Keratinocyte (primary cell): ENCODE measurements at regions not wholly inside any gene's neighbourhood (a gene's known extent, or its start where the extent isn't known, plus 50 kb on each side); places are given as distances from the start of the nearest gene placed in this dataset.

Source experiments
- DNase-seq: peaks from one replicate; pipeline ENCODE4 v3.0.0-alpha.2; 2011; ENCODE audit warnings: low read depth, missing footprints, low spot score
- FAIRE-seq: peaks from 2 replicates; lab custom pipeline; 2011; peaks lifted over from hg19 to GRCh38; lab: Jason Lieb, UNC
- H2AFZ ChIP-seq: 2 replicates; pipeline ENCODE4 v1.6.0; 2012; ENCODE audit warnings: low read length, control low read depth, inconsistent platforms; ENCODE audit not compliant: control insufficient read depth
- H3K27ac ChIP-seq: 2 replicates; pipeline ENCODE4 v1.5.1; 2011; ENCODE audit warnings: low read length; ENCODE audit not compliant: control insufficient read depth, insufficient read depth
- H3K27me3 ChIP-seq: 3 replicates; pipeline ENCODE4 v1.6.0; 2011; ENCODE audit warnings: low read length; ENCODE audit not compliant: control insufficient read depth, insufficient read depth; ENCODE audit errors: extremely low read depth
- H3K36me3 ChIP-seq, 2 experiments: 2 replicates in 1 of 2; 3 replicates in 1 of 2; pipeline ENCODE4 v1.5.1; 2011; ENCODE audit warnings: low read length in 2 of 2, mild to moderate bottlenecking in 1 of 2; ENCODE audit not compliant: control insufficient read depth in 2 of 2, insufficient read depth in 2 of 2; ENCODE audit errors: extremely low read depth in 1 of 2
- H3K4me1 ChIP-seq: 3 replicates; pipeline ENCODE4 v1.5.1; 2011; ENCODE audit warnings: low read length; ENCODE audit not compliant: control insufficient read depth, insufficient read depth; ENCODE audit errors: extremely low read depth
- H3K4me2 ChIP-seq: 3 replicates; pipeline ENCODE4 v1.6.0; 2011; ENCODE audit warnings: low read depth, low read length; ENCODE audit not compliant: control insufficient read depth, insufficient read depth; ENCODE audit errors: extremely low read depth
- H3K4me3 ChIP-seq, 3 experiments: fragments of 200-600 bp in 1 of 3; sonication (generic) in 1 of 3; 2 replicates in 2 of 3; 3 replicates in 1 of 3; pipeline ENCODE4 v1.5.1; 2011 to 2016; ENCODE audit warnings: low read length in 3 of 3, mild to moderate bottlenecking in 3 of 3, control low read depth in 2 of 3, inconsistent platforms in 1 of 3, low read depth in 1 of 3, mixed read lengths in 1 of 3, mixed run types in 1 of 3, moderate library complexity in 1 of 3; ENCODE audit not compliant: control insufficient read depth in 2 of 3, insufficient read depth in 2 of 3; ENCODE audit errors: extremely low read depth in 1 of 3
- H3K79me2 ChIP-seq: 2 replicates; pipeline ENCODE4 v1.6.0; 2012; ENCODE audit warnings: low read length; ENCODE audit not compliant: control insufficient read depth, insufficient read depth
- H3K9ac ChIP-seq: 3 replicates; pipeline ENCODE4 v1.6.0; 2011; ENCODE audit warnings: low read length; ENCODE audit not compliant: control insufficient read depth, insufficient read depth; ENCODE audit errors: extremely low read depth
- H3K9me1 ChIP-seq: 3 replicates; pipeline ENCODE4 v1.6.0; 2011; ENCODE audit warnings: low read length; ENCODE audit not compliant: control insufficient read depth, insufficient read depth; ENCODE audit errors: extremely low read depth
- H3K9me3 ChIP-seq: 2 replicates; pipeline ENCODE4 v1.5.1; 2012; ENCODE audit warnings: low read depth, low read length; ENCODE audit not compliant: control insufficient read depth
- H4K20me1 ChIP-seq: 3 replicates; pipeline ENCODE4 v1.6.0; 2011; ENCODE audit warnings: low read length; ENCODE audit not compliant: control insufficient read depth, insufficient read depth; ENCODE audit errors: extremely low read depth
- EZH2 ChIP-seq: IDR thresholded peaks from one replicate; pipeline ENCODE4 v1.6.1; 2012; ENCODE audit warnings: inconsistent platforms, mild to moderate bottlenecking, low read length, moderate library complexity
- dilution Hi-C: fragments of 300-500 bp; cut with MboI; formaldehyde crosslinking; loops from one replicate; pipeline ENCODE4 v1.7.0; 2020; ENCODE audit warnings: low sequenced_read_pairs; ENCODE audit not compliant: extremely low pct_ligation_motif_present
- TF ChIP-seq, protein P1 (sequence below), 3 experiments: IDR thresholded peaks in 1 of 3; conservative IDR thresholded peaks in 1 of 3; optimal IDR thresholded peaks in 1 of 3; 2 replicates in 2 of 3; 3 replicates in 1 of 3; pipeline versions ENCODE3 to v1.5.1; 2011; ENCODE audit warnings: low read length in 3 of 3, mild to moderate bottlenecking in 3 of 3, moderate library complexity in 2 of 3, control low read depth in 1 of 3, inconsistent platforms in 1 of 3; ENCODE audit not compliant: insufficient read depth in 2 of 3; ENCODE audit errors: extremely low read depth in 1 of 3

DNA sequence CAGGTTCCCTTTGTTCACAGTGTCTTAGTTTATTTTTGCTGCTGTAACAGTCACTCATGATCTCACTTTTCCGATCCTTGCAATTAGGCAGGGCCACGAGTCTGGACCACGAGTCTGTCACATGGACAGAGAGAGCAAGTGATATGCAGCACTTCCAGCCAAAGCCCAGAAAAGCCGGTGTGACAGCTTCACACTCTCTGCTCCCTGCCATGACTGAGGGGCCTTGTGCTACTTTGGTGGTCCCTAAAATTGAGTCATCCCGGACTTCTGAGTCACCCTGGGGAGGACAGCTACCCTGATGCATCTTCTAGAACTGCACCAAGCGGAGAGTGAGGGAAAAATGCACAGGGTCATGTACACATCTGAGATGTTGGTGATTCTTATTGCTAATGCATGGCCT, 179.6 kb downstream of the EFNB2 start:
- no peak overlapping the region for H3K27ac ChIP-seq
- H3K4me1 ChIP-seq: peaks cover 2% of the 10 kb centered on the region
- H3K9me1 ChIP-seq: no peaks in the 10 kb centered on the region
- H3K4me2 ChIP-seq: no peak overlapping the region
- H4K20me1 ChIP-seq: no peaks in the 10 kb centered on the region
- DNase-seq (no peak), FAIRE-seq (no peak)
- H2AFZ ChIP-seq: no peak overlapping the region
- H3K27me3 ChIP-seq: no peaks in the 10 kb centered on the region
- H3K36me3 ChIP-seq: no peaks in the 10 kb centered on the region
- no peak overlapping the region for H3K9ac ChIP-seq
- dilution Hi-C loops: no loop called here
- TF ChIP-seq, protein P1, sequence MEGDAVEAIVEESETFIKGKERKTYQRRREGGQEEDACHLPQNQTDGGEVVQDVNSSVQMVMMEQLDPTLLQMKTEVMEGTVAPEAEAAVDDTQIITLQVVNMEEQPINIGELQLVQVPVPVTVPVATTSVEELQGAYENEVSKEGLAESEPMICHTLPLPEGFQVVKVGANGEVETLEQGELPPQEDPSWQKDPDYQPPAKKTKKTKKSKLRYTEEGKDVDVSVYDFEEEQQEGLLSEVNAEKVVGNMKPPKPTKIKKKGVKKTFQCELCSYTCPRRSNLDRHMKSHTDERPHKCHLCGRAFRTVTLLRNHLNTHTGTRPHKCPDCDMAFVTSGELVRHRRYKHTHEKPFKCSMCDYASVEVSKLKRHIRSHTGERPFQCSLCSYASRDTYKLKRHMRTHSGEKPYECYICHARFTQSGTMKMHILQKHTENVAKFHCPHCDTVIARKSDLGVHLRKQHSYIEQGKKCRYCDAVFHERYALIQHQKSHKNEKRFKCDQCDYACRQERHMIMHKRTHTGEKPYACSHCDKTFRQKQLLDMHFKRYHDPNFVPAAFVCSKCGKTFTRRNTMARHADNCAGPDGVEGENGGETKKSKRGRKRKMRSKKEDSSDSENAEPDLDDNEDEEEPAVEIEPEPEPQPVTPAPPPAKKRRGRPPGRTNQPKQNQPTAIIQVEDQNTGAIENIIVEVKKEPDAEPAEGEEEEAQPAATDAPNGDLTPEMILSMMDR (optimal IDR thresholded peaks at IDR 0.05 in 1 of 3, IDR thresholded peaks at IDR 0.05 in 1 of 3, conservative IDR thresholded peaks at IDR 0.05 in 1 of 3; ENCODE audit: extremely low read depth in 1 of 3, insufficient read depth in 2 of 3, low read length in 3 of 3): no peak
- no peak for TF ChIP-seq EZH2
- H3K79me2 ChIP-seq: no peaks in the 10 kb centered on the region
- no peak overlapping the region for H3K4me3 ChIP-seq
- H3K9me3 ChIP-seq: no peaks in the 10 kb centered on the region

DNA sequence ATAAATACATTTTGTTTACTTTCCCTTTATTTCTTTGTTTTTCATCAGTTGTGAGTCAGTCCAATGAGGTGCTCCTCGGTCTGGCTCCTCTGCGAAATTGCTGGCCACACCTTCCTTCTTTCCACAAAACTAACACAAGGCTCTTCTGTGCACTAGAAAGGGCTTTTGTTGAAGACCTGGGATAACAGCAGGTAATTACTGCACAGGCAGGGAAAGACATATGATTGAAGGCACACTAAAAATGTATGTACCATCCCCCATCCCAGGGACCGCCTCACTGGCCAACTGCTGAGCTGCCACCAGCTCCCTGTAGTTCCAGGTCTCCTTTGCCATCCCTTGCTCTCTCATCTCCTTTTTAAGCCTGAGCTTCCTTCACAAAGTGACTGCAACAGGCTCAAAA, 180.5 kb downstream of the EFNB2 start:
- Histone ChIP-seq H2AFZ (no peak overlapping the region), H3K36me3 (no peaks in the 10 kb centered on the region), H3K9me1 (no peaks in the 10 kb centered on the region), H3K4me1 (peaks cover 6% of the 10 kb centered on the region), H3K9me3 (no peaks in the 10 kb centered on the region), H3K4me2 (no peak overlapping the region), H3K4me3 (no peak overlapping the region), H4K20me1 (no peaks in the 10 kb centered on the region), H3K27ac (no peak overlapping the region), H3K9ac (no peak overlapping the region), H3K27me3 (no peaks in the 10 kb centered on the region), H3K79me2 (no peaks in the 10 kb centered on the region)
- no peak for TF ChIP-seq EZH2
- TF ChIP-seq, protein P1 (optimal IDR thresholded peaks at IDR 0.05 in 1 of 3, IDR thresholded peaks at IDR 0.05 in 1 of 3, conservative IDR thresholded peaks at IDR 0.05 in 1 of 3; ENCODE audit: extremely low read depth in 1 of 3, insufficient read depth in 2 of 3, low read length in 3 of 3): no peak
- DNase-seq (no peak), FAIRE-seq (no peak)
- dilution Hi-C loops: no loop called here
